ENCODE measurements at regions not wholly inside any gene's neighbourhood (a gene's known extent, or its start where the extent isn't known, plus 50 kb on each side); places are given as distances from the start of the nearest gene placed in this dataset.

- TF ChIP-seq CTCF (IDR thresholded peaks at IDR 0.05; ENCODE audit: insufficient read depth, low read depth, low read length) (no peak), EZH2 (IDR thresholded peaks at IDR 0.05; ENCODE audit: insufficient read depth, low read length) (no peak)
These were observed 152.4 kb downstream of the ANKRD30BL start for GRCh38 chr2:132009177-132009873.

Measured in astrocyte (in vitro differentiated cells and primary cell).